HG03354 (cell line): ENCODE measurements at regions not wholly inside any gene's neighbourhood (a gene's known extent, or its start where the extent isn't known, plus 50 kb on each side); places are given as distances from the start of the nearest gene placed in this dataset.

Source experiments
- ATAC-seq: cut with Tn5 transposase; IDR thresholded peaks from one replicate; pipeline ENCODE4 v1.9.1; 2021; ENCODE audit warnings: mild to moderate bottlenecking; ENCODE audit not compliant: unreplicated experiment, poor library complexity, severe bottlenecking

DNA sequence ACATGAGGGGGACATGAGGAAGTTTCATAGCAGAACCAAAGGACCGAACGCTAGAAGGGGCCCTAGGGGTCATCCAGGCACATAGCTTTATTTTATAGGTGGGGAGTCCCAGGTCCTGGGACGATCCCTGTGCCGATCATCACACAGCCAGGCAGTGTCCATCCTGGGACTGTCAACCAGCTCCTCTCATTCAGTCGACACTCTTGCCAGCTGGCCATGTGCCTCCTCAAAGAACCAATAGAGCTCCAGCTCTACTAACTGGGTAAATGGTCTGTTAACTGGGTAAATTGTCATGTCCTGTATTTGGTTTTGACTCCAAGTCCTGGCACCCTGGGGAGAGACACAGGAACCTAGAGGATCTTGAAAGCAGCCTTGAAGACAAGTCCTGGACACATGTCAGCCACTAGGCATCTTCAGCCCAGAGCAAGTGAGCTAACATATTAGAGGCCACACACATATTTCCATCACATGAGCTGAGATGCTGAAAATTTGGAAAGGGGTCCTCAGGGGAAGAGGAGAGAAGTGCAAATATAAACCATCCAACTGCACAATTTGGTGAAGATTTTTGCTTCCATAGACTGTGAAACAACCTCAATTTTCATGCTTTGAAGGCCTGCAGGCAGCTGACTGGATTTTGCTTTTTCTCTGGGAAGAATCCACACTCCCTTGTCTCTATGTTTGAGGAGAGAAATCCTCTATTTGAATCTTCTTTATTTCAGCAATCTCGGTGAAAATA, 361.1 kb upstream of the SLC14A2 start:
- ATAC-seq: no peak

DNA sequence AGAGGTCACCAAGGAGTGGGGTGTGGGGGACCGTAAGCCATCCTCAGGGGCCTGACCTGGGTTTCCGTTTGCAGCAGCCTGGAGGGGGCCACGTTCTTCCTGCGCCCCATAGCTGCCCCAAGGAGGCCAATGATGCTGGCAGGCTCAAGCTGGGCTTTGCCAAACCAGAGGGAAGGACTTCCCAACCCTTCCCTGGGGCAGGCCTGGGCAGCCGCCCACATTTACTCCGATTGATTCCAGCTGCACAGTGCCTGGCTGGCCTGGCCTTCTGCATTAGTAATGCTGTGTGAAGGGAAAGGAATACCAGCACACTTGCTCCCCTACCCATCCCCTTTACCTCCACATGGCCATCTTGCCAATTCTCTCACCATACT, 360.6 kb upstream of the SLC14A2 start:
- no peak for ATAC-seq

DNA sequence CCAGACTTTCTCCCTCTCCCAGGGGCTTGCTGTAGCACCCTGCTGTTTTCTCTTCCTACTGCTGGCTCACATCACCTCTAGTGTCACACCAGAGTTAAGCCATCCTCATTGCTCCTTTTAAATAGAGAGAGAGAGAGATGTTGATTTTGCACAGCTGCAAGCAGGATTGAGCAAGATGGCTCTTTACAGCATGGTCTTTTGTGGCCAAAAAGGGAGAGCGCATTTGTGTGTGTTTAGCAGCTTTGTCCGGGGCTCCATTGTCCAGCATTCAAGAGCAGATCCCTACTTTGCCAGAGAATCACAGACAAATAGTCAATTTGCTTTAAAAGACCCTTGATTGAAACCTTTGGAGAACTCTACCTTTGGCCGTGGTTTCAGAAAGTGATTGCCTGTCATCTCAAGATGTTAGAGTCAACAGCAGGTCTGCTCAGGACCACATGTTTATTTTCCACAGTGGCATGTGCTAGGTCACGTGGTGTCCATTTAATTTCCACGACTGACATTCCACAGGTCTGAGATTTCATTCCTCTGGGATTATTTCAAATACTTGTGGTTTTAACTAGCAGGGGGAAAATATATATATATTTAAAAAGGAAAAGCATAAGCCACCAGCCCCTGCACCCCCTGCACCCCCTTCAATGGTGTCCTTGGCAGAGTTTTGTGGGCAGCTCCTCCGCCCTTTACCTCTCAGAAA, 359.9 kb upstream of the SLC14A2 start:
- ATAC-seq: no peak

DNA sequence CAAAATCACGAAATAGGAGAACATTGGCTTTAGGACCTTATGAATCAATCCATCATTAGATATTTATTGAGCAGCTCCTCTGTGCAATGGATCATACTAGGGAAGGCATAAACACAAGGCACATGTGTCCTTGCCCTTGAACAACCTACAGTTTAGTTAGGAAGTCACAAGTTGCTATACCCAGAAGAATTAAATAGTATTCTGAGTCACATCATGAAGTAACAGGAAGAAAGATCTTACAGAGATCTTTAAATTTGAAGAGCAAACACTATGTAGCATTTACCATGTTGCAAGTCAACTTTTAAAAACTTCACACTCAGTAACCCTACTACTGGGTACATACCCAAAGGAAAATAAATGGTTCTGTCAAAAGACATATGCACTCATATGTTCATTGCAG, 355.2 kb upstream of the SLC14A2 start:
- ATAC-seq: no peak

DNA sequence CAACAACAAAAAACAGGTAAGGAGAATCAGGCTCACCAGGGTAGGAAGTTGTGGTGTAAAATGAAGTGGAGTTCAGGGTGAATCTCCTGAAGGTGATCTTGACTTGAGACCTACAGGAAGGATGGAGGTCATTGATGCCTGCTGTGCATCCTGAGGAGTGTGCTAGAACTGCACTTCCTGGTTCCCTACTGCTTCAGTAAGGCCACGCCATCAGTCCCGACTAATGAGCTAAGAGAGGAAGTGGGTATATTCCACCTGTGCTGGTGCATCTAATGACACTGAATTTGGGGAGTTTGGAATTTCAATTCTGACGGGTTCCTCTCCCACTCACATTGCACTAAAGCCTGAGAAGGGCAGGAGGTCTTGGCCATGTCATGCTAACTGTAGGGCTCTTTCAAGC, 349.3 kb upstream of the SLC14A2 start:
- ATAC-seq: no peak

DNA sequence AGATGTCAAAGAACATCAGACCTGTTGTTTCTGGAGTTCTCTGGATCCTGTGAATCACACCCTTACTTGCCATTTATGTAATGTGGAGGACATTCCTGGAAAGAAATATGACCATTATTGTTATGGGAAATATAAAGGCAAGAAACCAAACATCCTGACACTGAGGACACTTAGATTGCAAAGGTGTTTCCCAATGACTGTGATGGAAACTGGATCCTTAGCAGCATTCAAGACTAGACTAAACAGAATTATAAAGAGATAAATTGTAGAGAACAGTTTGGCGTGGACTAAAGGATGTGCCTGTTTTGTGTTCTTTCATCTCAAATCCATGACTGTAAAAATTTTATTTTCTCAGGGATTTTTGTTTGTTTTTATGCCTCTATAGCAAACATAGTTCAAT, 347.7 kb upstream of the SLC14A2 start:
- no peak for ATAC-seq

DNA sequence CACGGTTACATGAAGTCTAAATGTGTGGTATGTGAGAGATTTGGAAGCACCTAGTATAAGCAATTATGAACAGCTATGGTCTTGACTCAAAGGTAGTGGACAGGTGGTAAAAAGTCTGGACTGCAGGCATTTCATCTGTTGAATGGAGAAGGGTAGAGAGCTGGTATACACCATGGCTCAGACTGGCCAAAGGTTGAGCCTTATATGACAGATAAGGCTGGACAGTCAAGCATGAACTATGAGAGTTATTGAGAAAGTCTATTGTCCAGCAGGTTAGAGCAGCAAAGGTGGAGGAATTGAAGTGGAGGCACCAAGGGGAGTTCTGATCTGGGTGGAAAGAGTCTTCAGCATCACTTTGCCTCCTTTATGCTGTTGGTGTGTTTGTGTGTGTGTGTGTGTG, 346.7 kb upstream of the SLC14A2 start:
- ATAC-seq: no peak

DNA sequence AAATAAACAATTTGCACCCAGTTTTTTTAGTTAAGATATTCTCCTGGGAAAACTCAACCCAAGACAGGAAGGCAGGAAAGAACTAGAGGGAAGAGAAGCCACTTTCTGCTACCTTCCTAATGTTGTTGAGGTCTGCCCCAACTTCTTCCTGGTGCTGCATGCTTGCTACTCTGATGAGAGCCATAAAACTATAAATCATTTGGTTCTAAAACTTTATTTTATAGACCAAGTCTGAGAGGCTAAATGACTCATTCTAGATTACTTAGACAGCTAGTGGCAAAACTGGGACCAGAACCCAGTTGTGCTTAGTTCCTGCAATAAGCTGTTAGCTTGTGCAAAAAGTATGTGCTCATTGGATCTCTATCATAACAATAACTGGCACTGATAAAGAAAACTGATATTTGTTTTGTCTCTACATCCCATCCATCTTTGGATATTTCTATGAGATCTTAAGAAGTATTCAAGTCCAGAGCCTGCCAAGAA, 344.9 kb upstream of the SLC14A2 start:
- no peak for ATAC-seq

DNA sequence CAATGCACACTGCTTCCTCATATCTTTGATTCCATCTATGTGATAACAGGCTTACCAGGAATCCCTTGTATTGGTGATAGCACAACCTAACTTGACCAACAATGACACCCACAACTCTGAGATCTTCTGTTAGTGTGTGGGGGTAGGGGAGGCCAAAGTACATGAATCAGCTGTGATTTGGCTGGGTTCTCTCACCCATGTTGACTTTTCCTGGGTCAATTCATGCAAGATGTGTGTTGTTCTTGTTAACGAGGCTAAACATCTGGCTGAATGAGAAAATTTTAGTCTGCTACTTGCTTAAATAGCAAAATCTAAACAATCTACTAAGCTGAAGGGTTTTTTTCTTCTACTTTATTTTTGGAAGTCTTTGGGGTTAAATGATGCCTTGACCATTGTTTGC, 341.2 kb upstream of the SLC14A2 start:
- ATAC-seq: no peak

DNA sequence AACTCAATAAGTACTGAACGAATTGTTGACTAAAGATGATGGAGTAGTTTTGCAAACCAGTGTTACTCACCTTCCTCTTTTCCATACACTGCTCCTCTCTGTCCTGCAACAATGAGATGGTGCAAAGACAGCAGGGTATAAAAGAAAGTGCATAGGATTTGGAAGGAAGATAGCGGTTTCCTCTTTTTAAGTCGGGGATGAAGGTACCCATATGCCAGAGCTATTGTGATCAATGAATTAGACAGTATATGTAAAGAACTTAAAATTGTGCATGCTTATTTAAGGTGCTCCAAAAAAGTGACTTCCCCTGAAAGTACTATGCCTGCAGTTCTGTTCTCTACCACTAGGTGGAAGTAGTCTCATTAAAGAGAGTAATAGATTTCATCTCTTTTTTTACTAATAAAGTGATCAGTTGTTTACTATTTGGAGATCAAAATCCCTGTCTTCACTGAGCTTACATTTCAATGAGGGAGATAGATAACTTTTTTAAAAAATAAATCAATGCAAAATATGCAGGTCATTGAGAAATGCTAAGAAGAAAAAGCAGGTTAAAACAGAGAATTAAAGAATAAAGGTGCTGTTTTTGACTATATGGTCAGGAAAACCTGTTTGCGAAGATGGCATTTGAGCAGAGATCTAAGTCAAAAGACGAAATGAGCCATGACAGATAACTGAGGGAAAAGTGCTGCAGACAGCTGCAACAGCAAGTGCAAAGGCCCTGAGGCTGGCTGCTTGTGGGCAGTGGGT, 339.7 kb upstream of the SLC14A2 start:
- ATAC-seq: no peak

DNA sequence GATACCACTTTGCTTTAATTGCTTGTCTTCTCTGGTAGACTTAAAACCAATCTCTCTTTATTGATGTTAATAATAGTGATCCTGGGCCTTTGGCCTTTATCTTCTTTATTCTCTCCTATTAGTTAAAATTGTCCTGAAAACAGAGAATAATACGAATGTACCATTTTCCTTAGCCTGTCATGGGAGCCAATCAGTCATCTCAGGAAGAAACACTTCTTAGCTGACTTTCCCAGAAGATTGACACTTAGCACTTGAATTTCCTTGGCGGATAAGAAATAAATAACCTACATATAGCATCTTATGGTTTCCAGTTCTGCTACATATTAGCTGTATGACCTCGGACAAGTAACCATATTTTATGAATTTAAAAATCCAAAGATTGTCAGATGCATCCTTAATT, 338.4 kb upstream of the SLC14A2 start:
- ATAC-seq: no peak

DNA sequence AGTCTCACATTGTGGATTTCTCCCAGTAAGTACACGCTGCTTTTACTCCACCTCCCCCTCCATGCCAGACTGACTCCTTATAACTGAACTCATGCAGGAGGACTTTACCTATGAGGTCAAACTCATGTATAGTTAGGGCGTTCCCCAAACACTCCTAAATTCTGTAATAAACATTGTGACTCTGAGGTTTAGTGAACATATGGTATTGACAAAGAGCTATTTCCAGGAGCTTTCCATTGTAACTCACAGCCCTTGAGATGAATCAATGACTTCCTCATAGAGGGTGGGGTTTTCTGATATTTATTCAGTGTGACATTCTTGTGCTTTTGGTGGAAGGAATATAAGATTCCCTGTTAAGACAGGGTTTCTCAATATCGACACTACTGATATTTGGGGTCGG, 337.4 kb upstream of the SLC14A2 start:
- no peak for ATAC-seq

DNA sequence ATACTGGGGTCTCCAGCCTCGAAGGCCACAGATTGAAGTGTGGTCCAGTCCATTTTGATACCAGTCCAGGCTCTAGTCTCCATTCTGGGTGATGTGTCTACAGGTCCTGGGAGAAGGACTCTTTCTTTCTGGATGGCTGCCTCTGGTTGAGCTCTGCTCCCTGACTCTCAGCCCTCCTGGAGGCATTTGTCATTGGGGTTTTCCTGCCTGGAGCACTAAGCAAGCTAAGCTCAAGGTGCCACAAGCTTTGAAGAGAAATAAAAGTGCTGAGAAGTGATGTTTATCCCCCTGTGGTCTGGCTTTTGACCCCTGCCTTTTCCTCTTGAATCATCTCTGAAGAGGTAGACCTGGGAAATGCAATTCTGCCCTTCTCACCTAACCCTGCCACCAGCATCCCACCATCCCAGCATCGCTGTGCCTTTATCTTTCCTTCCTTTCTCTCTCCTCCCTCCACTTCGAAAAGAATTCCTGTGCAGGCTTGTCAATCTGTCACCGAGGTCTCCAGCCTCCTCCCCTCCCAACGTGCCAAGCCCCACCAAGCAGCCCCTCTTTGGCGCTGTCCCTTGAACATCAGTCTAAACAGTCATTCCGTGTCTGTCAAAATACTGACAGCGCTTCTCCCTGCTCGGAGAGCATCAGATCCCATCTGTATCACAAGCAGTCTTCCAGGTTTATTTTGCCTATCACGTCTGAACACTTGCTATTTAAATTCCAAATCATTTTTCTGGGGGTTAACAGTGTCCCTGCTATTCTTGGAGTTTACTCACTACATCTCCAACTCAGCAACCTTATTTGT, 334.6 kb upstream of the SLC14A2 start:
- no peak for ATAC-seq

DNA sequence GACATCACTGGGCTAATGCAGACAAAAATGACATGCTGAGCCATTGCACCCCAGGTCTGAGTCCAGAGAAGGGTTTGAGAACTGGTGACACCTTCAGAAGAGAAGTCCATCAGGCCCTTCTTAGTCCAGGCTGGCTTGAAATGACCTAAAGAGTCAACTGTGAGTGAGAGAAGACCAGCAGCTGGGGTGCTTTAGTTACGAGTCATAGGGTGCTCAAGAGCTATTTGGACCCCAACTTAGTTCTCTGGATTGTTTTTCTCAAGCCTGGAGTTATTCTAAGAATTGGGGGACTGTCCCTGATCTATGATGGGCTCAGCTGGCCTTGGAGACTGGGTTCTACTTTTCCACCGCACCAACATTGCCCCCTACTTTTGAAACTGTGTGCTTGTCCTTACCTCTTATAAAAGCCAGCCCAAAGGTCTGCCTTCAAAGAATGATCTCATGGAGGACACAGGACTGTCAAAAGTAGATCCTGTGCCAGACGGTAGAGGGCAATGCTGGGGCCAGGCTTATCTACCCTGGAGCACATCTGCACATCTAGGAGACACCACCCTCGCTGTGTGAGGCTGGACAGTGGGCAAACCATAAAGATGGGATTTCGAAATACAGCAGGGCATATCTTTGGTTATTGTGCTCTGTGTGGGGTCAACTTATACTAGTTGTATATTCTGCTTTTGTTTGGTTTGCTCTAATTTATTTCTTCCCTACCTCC, 333.0 kb upstream of the SLC14A2 start:
- no peak for ATAC-seq

DNA sequence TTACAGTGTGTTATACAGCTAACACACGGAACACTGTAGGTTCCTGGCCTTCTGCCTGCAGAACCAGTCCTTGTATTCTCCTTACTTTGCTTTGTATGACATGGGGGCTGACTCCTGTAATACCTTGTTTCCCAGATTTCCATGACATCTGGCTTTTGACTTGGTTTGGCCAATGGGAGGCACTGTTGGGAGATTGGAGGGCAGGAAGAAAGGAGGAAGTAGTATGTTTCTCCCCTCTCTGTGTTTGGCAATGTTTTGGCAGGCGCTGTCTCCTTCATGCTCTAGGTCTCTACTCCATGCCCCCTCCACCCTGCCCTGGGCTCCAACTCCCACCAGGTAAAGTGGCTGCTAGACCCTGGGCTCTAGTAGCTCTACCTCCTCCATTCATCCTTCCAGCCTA, 331.1 kb upstream of the SLC14A2 start:
- no peak for ATAC-seq

DNA sequence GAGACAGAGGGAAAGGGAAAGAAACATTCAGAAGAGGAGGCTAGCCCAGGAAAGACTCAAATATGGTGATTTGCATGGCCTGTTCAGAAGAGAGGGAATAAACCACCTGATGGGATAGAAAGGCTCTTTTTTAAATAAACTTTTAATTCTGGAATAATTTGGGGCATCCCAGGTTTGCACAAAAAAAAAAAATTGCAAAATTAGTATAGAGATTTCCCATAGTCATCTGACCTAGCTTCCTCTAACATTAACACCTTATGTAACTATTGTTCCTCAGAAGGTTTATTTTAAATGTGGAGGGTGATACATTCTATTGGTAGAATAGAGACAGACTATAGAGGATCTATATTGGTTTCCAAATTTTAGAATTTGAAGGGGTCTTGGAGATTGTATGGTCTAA, 330.4 kb upstream of the SLC14A2 start:
- ATAC-seq: no peak

DNA sequence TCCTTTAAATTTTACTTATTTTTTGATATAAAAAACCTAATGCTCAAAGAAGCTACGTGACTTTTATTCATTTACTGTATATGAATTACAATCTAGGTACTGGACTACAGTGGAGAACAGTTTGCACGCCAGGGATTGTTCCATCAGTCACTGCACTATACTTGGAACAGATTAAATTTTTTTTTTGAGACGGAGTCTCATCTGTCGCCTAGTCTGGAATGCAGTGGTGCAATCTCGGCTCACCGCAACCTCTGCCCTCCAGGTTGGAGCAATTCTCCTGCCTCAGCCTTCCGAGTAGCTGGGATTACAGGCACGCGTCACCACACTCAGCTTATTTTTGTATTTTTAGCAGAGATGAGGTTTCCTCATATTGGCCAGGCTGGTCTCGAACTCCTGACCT, 330.0 kb upstream of the SLC14A2 start:
- no peak for ATAC-seq

DNA sequence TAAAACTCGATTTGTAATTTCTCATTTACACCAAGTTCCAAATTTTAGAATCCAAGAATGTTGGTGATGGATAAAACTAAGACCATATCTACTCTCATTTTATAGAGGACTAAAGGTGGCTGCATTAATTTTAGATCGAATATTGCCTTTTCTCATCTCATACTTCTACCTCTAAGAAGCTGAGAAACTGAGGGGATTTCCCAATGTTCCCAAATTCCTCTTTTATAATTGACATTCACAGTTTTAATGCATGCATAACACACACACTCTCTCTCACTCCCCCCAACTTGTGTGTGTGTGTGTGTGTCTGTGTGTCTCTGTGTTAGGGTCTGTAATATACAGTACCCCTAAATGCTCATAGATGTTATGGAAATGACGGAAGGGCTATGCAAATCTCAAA, 328.8 kb upstream of the SLC14A2 start:
- ATAC-seq: no peak

DNA sequence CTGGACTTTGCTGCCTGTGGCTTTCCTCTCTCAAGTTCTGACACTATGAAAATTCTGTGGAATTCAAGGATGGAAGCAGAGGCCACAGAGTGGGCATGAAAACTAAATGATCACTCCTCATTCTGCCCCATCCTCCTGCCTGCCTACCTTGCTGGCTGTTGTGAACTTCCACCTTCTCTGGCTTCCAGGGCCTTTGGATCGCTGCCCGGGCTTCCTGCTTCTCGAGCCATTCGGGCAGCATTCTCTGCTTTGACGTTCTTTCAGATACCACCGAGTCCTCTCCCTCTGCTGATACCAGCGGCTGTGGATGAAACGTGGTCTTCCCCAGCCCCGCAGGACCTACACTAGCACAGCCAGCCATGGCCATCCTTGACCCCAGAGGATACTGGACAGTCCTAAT, 327.7 kb upstream of the SLC14A2 start:
- ATAC-seq: no peak

DNA sequence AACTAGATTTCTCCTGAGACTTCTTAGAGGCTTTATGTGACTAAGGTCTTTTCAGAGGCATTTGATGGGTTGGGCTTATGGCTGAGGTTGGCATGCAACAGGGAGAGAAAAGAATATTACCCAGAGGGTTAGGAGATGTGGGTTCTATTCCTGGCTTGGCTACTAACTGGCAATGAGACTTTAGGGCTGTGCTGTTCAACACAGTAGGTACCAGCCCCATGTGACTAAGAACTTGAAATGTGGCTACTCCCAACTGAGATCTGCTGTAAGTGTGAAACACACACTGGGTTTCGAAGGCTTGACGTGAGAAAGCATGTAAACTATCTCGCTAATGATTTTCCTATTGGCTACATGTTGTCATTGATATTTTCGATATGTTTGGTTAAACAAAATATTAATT, 324.9 kb upstream of the SLC14A2 start:
- ATAC-seq: no peak
